HEK293 (cell line): ENCODE measurements at regions not wholly inside any gene's neighbourhood (a gene's known extent, or its start where the extent isn't known, plus 50 kb on each side); places are given as distances from the start of the nearest gene placed in this dataset.

ENCODE experiments used
- CTCF ChIA-PET: fragments of 350-600 bp; formaldehyde crosslinking; extraction: SDS; loops from one replicate; lab custom pipeline; 2021; ENCODE audit warnings: antibody characterized with exemption; lab: Yijun Ruan, JAX
- POLR2A ChIA-PET: fragments of 300-600 bp; formaldehyde crosslinking; extraction: SDS; loops from one replicate; lab custom pipeline; 2020; ENCODE audit warnings: antibody characterized with exemption, inconsistent platforms; lab: Yijun Ruan, JAX
- H3K27ac ChIP-seq: fragments of 200-500 bp; sonication (Bioruptor generic); 2 replicates; pipeline ENCODE4 v1.5.1; 2014; ENCODE audit warnings: low read depth, low read length, control low read depth, inconsistent platforms; ENCODE audit errors: extremely low read depth
- H3K36me3 ChIP-seq, 2 experiments: fragments of 200-500 bp in 1 of 2; sonication (Bioruptor generic) in 1 of 2; 1 replicate in 1 of 2; 2 replicates in 1 of 2; pipeline ENCODE4 v1.5.1; 2014 to 2017; ENCODE audit warnings: inconsistent platforms in 2 of 2, low read length in 2 of 2; ENCODE audit not compliant: control insufficient read depth in 2 of 2, insufficient read depth in 1 of 2
- H3K4me1 ChIP-seq: fragments of 200-500 bp; sonication (Bioruptor generic); 2 replicates; pipeline ENCODE4 v1.5.1; 2014; ENCODE audit warnings: mild to moderate bottlenecking, low read length, inconsistent platforms; ENCODE audit not compliant: control insufficient read depth, insufficient read depth
- H3K4me3 ChIP-seq: 2 replicates; pipeline ENCODE4 v1.5.1; 2011; ENCODE audit warnings: low read depth, mild to moderate bottlenecking, control low read depth, low read length, moderate library complexity
- H3K9me3 ChIP-seq: fragments of 200-500 bp; sonication (Bioruptor generic); 2 replicates; pipeline ENCODE4 v1.5.1; 2014; ENCODE audit warnings: low read depth, low read length, inconsistent platforms; ENCODE audit not compliant: control insufficient read depth, insufficient read depth
- IKZF3 ChIP-seq: fragments of 450-650 bp; IDR thresholded peaks from 2 replicates; pipeline ENCODE4 v1.5.0; 2018; ENCODE audit warnings: missing biosample characterization, mild to moderate bottlenecking, missing genetic modification characterization, moderate library complexity
- INSM2 ChIP-seq: fragments of 450-650 bp; formaldehyde crosslinking; IDR thresholded peaks from 2 replicates; pipeline ENCODE4 v1.5.1; 2016; ENCODE audit warnings: missing biosample characterization, missing genetic modification characterization
- KLF1 ChIP-seq: fragments of 450-650 bp; formaldehyde crosslinking; IDR thresholded peaks from 2 replicates; pipeline ENCODE4 v1.5.1; 2016; ENCODE audit warnings: missing biosample characterization, missing genetic modification characterization
- MZF1 ChIP-seq: fragments of 450-650 bp; formaldehyde crosslinking; IDR thresholded peaks from 2 replicates; pipeline ENCODE4 v1.5.1; 2017; ENCODE audit warnings: missing biosample characterization, missing genetic modification characterization, borderline replicate concordance
- SCRT1 ChIP-seq: fragments of 450-650 bp; formaldehyde crosslinking; IDR thresholded peaks from 2 replicates; pipeline ENCODE4 v1.5.1; 2016; ENCODE audit warnings: missing biosample characterization, missing genetic modification characterization, borderline replicate concordance
- ZBTB8A ChIP-seq: fragments of 450-650 bp; formaldehyde crosslinking; IDR thresholded peaks from 2 replicates; pipeline ENCODE4 v1.5.1; 2016; ENCODE audit warnings: missing biosample characterization, missing genetic modification characterization
- ZFP3 ChIP-seq: fragments of 450-650 bp; formaldehyde crosslinking; IDR thresholded peaks from 2 replicates; pipeline ENCODE4 v1.5.1; 2016; ENCODE audit warnings: low read depth, missing biosample characterization, missing genetic modification characterization
- ZNF146 ChIP-seq: fragments of 450-650 bp; formaldehyde crosslinking; IDR thresholded peaks from 2 replicates; pipeline ENCODE4 v1.5.1; 2016; ENCODE audit warnings: missing biosample characterization, missing genetic modification characterization
- ZNF157 ChIP-seq: fragments of 450-650 bp; formaldehyde crosslinking; IDR thresholded peaks from 2 replicates; pipeline ENCODE4 v1.5.1; 2016; ENCODE audit warnings: missing biosample characterization, missing genetic modification characterization
- ZNF248 ChIP-seq: fragments of 450-650 bp; formaldehyde crosslinking; IDR thresholded peaks from 2 replicates; pipeline ENCODE4 v1.5.1; 2017; ENCODE audit warnings: missing biosample characterization, missing genetic modification characterization
- ZNF26 ChIP-seq: fragments of 450-650 bp; formaldehyde crosslinking; IDR thresholded peaks from 2 replicates; pipeline ENCODE4 v1.5.1; 2016; ENCODE audit warnings: missing biosample characterization, missing genetic modification characterization
- ZNF433 ChIP-seq: fragments of 450-650 bp; formaldehyde crosslinking; IDR thresholded peaks from 2 replicates; pipeline ENCODE4 v1.5.1; 2016; ENCODE audit warnings: missing biosample characterization, missing genetic modification characterization, low read depth
- ZNF549 ChIP-seq: fragments of 450-650 bp; IDR thresholded peaks from 2 replicates; pipeline ENCODE4 v1.5.1; 2018; ENCODE audit warnings: missing biosample characterization, missing genetic modification characterization, mild to moderate bottlenecking, inconsistent platforms, moderate library complexity
- ZNF596 ChIP-seq: fragments of 450-650 bp; IDR thresholded peaks from 2 replicates; pipeline ENCODE4 v1.5.0; 2018; ENCODE audit warnings: missing biosample characterization, mild to moderate bottlenecking, missing genetic modification characterization, moderate library complexity
- ZNF623 ChIP-seq: fragments of 450-650 bp; formaldehyde crosslinking; IDR thresholded peaks from 2 replicates; pipeline ENCODE4 v1.5.1; 2016; ENCODE audit warnings: missing biosample characterization, missing genetic modification characterization
- ZNF639 ChIP-seq: fragments of 450-650 bp; formaldehyde crosslinking; IDR thresholded peaks from 2 replicates; pipeline ENCODE4 v1.5.1; 2016; ENCODE audit warnings: missing biosample characterization, missing genetic modification characterization
- ZSCAN16 ChIP-seq: fragments of 450-650 bp; formaldehyde crosslinking; IDR thresholded peaks from 2 replicates; pipeline ENCODE4 v1.5.1; 2016; ENCODE audit warnings: missing biosample characterization, missing genetic modification characterization
- ZSCAN18 ChIP-seq: fragments of 450-650 bp; formaldehyde crosslinking; IDR thresholded peaks from 2 replicates; pipeline ENCODE4 v1.5.1; 2016; ENCODE audit warnings: missing biosample characterization, missing genetic modification characterization

GRCh38 chr4:31220921-31221320 is 500.8 kb downstream of the PCDH7 start:
- TF ChIP-seq ZNF639 (tag by site-specific recombination): no peak
- peak; percentile 96 for TF ChIP-seq ZNF549
- Histone ChIP-seq H3K4me1 (no peaks in the 10 kb centered on the region), H3K4me3 (no peak overlapping the region), H3K27ac (no peak overlapping the region), H3K9me3 (no peaks in the 10 kb centered on the region), H3K36me3 (no peaks in the 10 kb centered on the region)
- ChIA-PET CTCF (no interaction called here), POLR2A (no interaction called here)

GRCh38 chr4:31228068-31228467 is 507.9 kb downstream of the PCDH7 start:
- CTCF ChIA-PET: no interaction called here
- TF ChIP-seq ZBTB8A (no peak), ZNF596 (tag by site-specific recombination) (peak; percentile 66; the same call in 1 of the 2 replicates)
- POLR2A ChIA-PET: no interaction called here

GRCh38 chr4:31230594-31230993 is 510.4 kb downstream of the PCDH7 start:
- no peak overlapping the region for H3K27ac ChIP-seq
- ChIA-PET POLR2A (no interaction called here), CTCF (interaction anchor here (1.2 kb wide), 1 partner anchor 19 kb away, joined by 4 read pairs; no protein-coding TSS in a partner anchor)
- no peaks in the 10 kb centered on the region for H3K9me3 ChIP-seq
- no peak overlapping the region for H3K4me3 ChIP-seq
- no peaks in the 10 kb centered on the region for H3K4me1 ChIP-seq
- TF ChIP-seq SCRT1 (no peak), ZNF157 (tag by site-specific recombination) (no peak), ZSCAN16 (tag by site-specific recombination) (no peak), ZFP3 (tag by site-specific recombination) (no peak), INSM2 (tag by site-specific recombination) (no peak), MZF1 (no peak), ZNF433 (no peak), KLF1 (tag by site-specific recombination) (no peak), ZNF146 (tag by site-specific recombination) (no peak), ZNF248 (tag by site-specific recombination) (no peak), ZNF623 (tag by site-specific recombination) (no peak), ZSCAN18 (tag by site-specific recombination) (no peak), IKZF3 (tag by site-specific recombination) (no peak), ZNF26 (tag by site-specific recombination) (no peak)
- no peaks in the 10 kb centered on the region for H3K36me3 ChIP-seq

More at GRCh38 chr4:31228068-31228467, 507.9 kb downstream of the PCDH7 start:
- Histone ChIP-seq H3K4me3 (no peak overlapping the region), H3K4me1 (no peaks in the 10 kb centered on the region), H3K9me3 (no peaks in the 10 kb centered on the region), H3K36me3 (no peaks in the 10 kb centered on the region), H3K27ac (no peak overlapping the region)
